GM12878 (cell line): ENCODE measurements at regions not wholly inside any gene's neighbourhood (a gene's known extent, or its start where the extent isn't known, plus 50 kb on each side); places are given as distances from the start of the nearest gene placed in this dataset.

Experiments used
- ATAC-seq: fragments of 200-7000 bp; cut with Tn5 transposase; 3 replicates; pipeline ENCODE4 v1.9.1; 2020; ENCODE audit warnings: mild to moderate bottlenecking, moderate library complexity
- BruUV-seq: library from RNA; stranded (reverse); fragments of 400-500 nt; replicated peaks from 2 replicates; lab custom pipeline; 2021; lab: Mats Ljungman, UMichigan
- CTCF ChIA-PET: fragments of 300-600 bp; sonication (Branson Sonifier 250); formaldehyde crosslinking; extraction: SDS; loops from one replicate; lab custom pipeline; 2021; ENCODE audit warnings: inconsistent platforms; lab: Yijun Ruan, JAX
- POLR2A ChIA-PET: fragments of 350-600 bp; formaldehyde crosslinking; extraction: SDS; loops from one replicate; lab custom pipeline; 2021; ENCODE audit warnings: inconsistent platforms; lab: Charles Lee
- RAD21 ChIA-PET: fragments of 300-600 bp; sonication (Branson Sonifier 250); formaldehyde crosslinking; loops from one replicate; lab custom pipeline; 2023; ENCODE audit warnings: antibody characterized with exemption; ENCODE audit not compliant: unreplicated experiment; lab: Charles Lee
- SMC1A ChIA-PET: fragments of 300-600 bp; sonication (Branson Sonifier 250); formaldehyde crosslinking; loops from one replicate; lab custom pipeline; 2023; ENCODE audit not compliant: unreplicated experiment, uncharacterized antibody; lab: Charles Lee
- DNase-seq: peaks from one replicate; pipeline ENCODE4 v3.0.0-alpha.2; 2011; ENCODE audit warnings: low read depth, low spot score
- FAIRE-seq: peaks from 3 replicates; lab custom pipeline; 2011; peaks lifted over from hg19 to GRCh38; lab: Jason Lieb, UNC
- H2AFZ ChIP-seq: 2 replicates; pipeline ENCODE4 v1.6.0; 2011; ENCODE audit warnings: low read depth, low read length, control low read depth; ENCODE audit not compliant: control insufficient read depth
- H3K27ac ChIP-seq: 2 replicates; pipeline ENCODE4 v1.5.1; 2011; ENCODE audit warnings: control low read depth; ENCODE audit not compliant: control insufficient read depth, insufficient read depth
- H3K27me3 ChIP-seq, 2 experiments: replicated peaks in 1 of 2; 2 replicates each; pipeline versions ENCODE4 v1.6.0 to v1.6.1; 2011; ENCODE audit warnings: low read length in 1 of 2; ENCODE audit not compliant: control insufficient read depth in 2 of 2, insufficient read depth in 2 of 2
- H3K36me3 ChIP-seq, 2 experiments: 2 replicates each; pipeline ENCODE4 v1.5.1; 2011; ENCODE audit warnings: low read length in 1 of 2; ENCODE audit not compliant: control insufficient read depth in 2 of 2, insufficient read depth in 2 of 2
- H3K4me1 ChIP-seq: 2 replicates; pipeline ENCODE4 v1.6.1; 2011; ENCODE audit warnings: mild to moderate bottlenecking, low read length, moderate library complexity, mixed read lengths; ENCODE audit not compliant: control insufficient read depth, insufficient read depth
- H3K4me2 ChIP-seq: 2 replicates; pipeline ENCODE4 v1.6.0; 2011; ENCODE audit warnings: control low read depth; ENCODE audit not compliant: control insufficient read depth, insufficient read depth
- H3K4me3 ChIP-seq: fragments of 200-600 bp; sonication (generic); 2 replicates; pipeline ENCODE4 v1.5.1; 2016
- H3K79me2 ChIP-seq: 2 replicates; pipeline ENCODE4 v1.6.0; 2011; ENCODE audit warnings: low read length; ENCODE audit not compliant: control insufficient read depth, insufficient read depth
- H3K9ac ChIP-seq: 2 replicates; pipeline ENCODE4 v1.8.0; 2011; ENCODE audit warnings: low read length, control low read depth, mixed read lengths; ENCODE audit not compliant: control insufficient read depth, insufficient read depth
- H3K9me3 ChIP-seq: replicated peaks from 3 replicates; pipeline ENCODE4 v1.5.1; 2011; ENCODE audit warnings: mild to moderate bottlenecking, low read length; ENCODE audit not compliant: control insufficient read depth, insufficient read depth
- H4K20me1 ChIP-seq: 2 replicates; pipeline ENCODE4 v1.6.0; 2011; ENCODE audit not compliant: control insufficient read depth, insufficient read depth
- CBX3 ChIP-seq: fragments of 200-600 bp; sonication (generic); IDR thresholded peaks from 2 replicates; pipeline ENCODE4 v1.6.1; 2016; ENCODE audit warnings: low read depth, borderline replicate concordance
- EED ChIP-seq: sonication (generic); IDR thresholded peaks from 2 replicates; pipeline ENCODE4 v1.6.1; 2016; ENCODE audit warnings: antibody characterized with exemption, low read depth
- POLR2AphosphoS2 ChIP-seq: IDR thresholded peaks from 2 replicates; pipeline ENCODE4 v1.6.1; 2011; ENCODE audit warnings: low read depth, mild to moderate bottlenecking, low read length, improper control_type of control experiment, moderate library complexity
- RAD51 ChIP-seq: fragments of 450-650 bp; IDR thresholded peaks from 2 replicates; pipeline ENCODE4 v1.6.1; 2016; ENCODE audit warnings: moderate library complexity, mild to moderate bottlenecking, inconsistent platforms
- RB1 ChIP-seq: fragments of 450-650 bp; formaldehyde crosslinking; IDR thresholded peaks from 2 replicates; pipeline ENCODE4 v1.6.1; 2017; ENCODE audit warnings: mild to moderate bottlenecking, borderline replicate concordance
- RCOR1 ChIP-seq: conservative IDR thresholded peaks from 2 replicates; pipeline ENCODE4 v1.6.1; 2012; ENCODE audit warnings: low read depth, low read length, improper control_type of control experiment
- RELA ChIP-seq: fragments of 450-650 bp; IDR thresholded peaks from 2 replicates; pipeline ENCODE4 v1.8.0; 2014; ENCODE audit warnings: borderline replicate concordance; ENCODE audit not compliant: partially characterized antibody
- SIX5 ChIP-seq: IDR thresholded peaks from 2 replicates; pipeline ENCODE4 v1.6.1; 2011; ENCODE audit warnings: mild to moderate bottlenecking, low read depth, low read length, moderate library complexity; ENCODE audit not compliant: severe bottlenecking
- SREBF1 ChIP-seq: IDR thresholded peaks from 2 replicates; pipeline ENCODE4 v1.6.1; 2012; ENCODE audit warnings: mild to moderate bottlenecking, low read length
- STAT1 ChIP-seq: fragments of 450-650 bp; conservative IDR thresholded peaks from 2 replicates; pipeline ENCODE4 v1.6.1; 2014; ENCODE audit warnings: antibody characterized with exemption, mild to moderate bottlenecking
- TCF12 ChIP-seq: IDR thresholded peaks from 2 replicates; pipeline ENCODE4 v1.6.1; 2011; ENCODE audit warnings: low read depth, mild to moderate bottlenecking, low read length
- YBX1 ChIP-seq: fragments of 450-650 bp; IDR thresholded peaks from 2 replicates; pipeline ENCODE4 v1.6.1; 2016; ENCODE audit warnings: antibody characterized with exemption
- YY1 ChIP-seq: IDR thresholded peaks from 2 replicates; pipeline ENCODE4 v1.6.1; 2011; ENCODE audit warnings: low read depth, mild to moderate bottlenecking, low read length
- ZNF622 ChIP-seq: fragments of 450-650 bp; IDR thresholded peaks from 2 replicates; pipeline ENCODE4 v1.6.1; 2017; ENCODE audit warnings: mild to moderate bottlenecking, inconsistent platforms
- WGBS: methylation state at CpG from one replicate; pipeline ENCODE4 v1.1.6; 2016; ENCODE audit warnings: low lambda C conversion rate; ENCODE audit not compliant: insufficient replicate concordance, insufficient coverage; ENCODE audit errors: missing lambda C conversion rate; 5-methylcytosine and 5-hydroxymethylcytosine counted together
- in situ Hi-C: fragments of 300-500 bp; cut with MboI; formaldehyde crosslinking; loops from 9 replicates; pipeline ENCODE4 v1.14.3; 2018; ENCODE audit warnings: mixed read lengths
- intact Hi-C: fragments of 100-400 bp; cut with micrococcal nuclease; formaldehyde crosslinking; loops from one replicate; pipeline ENCODE4 v1.14.2; 2022; ENCODE audit not compliant: unreplicated experiment
- TF ChIP-seq, protein P1 (sequence below): fragments of 450-650 bp; IDR thresholded peaks from 2 replicates; pipeline ENCODE4 v1.6.1; 2017; ENCODE audit warnings: low read depth, mild to moderate bottlenecking, moderate library complexity
- TF ChIP-seq, protein P2 (sequence below): fragments of 450-650 bp; IDR thresholded peaks from 2 replicates; pipeline ENCODE4 v1.6.1; 2016; ENCODE audit warnings: mild to moderate bottlenecking
- TF ChIP-seq, protein P3 (sequence below): fragments of 450-650 bp; IDR thresholded peaks from 2 replicates; pipeline ENCODE4 v1.6.1; 2016; ENCODE audit warnings: mild to moderate bottlenecking, moderate library complexity, borderline replicate concordance
- TF ChIP-seq, protein P4 (sequence below): fragments of 450-650 bp; IDR thresholded peaks from 2 replicates; pipeline ENCODE4 v1.6.1; 2017; ENCODE audit warnings: antibody characterized with exemption, mild to moderate bottlenecking, moderate library complexity

DNA sequence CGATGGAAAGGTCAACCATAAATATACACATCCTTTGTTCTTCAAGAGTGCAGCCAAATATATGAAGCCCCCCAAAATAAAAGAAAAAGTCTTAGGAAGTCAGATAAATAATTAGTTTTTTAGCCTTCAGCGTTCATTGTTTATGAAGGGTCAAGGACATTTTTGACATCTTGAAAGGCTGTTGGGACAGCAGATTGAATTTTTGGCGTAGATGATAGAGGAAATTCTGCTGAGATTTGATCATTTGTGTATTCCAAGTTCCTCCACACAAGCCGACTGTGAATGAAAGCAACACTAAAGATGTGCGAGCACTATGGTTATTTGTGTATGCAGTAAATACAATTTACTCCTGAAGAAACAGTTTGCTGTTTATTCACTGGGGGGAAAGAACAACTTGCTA lies 177.8 kb upstream of the PARD3B start:
- ChIA-PET CTCF (no interaction called here), RAD21 (no interaction called here), SMC1A (no interaction called here), POLR2A (no interaction called here)
- Histone ChIP-seq H3K79me2 (no peaks in the 10 kb centered on the region), H3K4me1 (no peaks in the 10 kb centered on the region), H3K9me3 (no peaks in the 10 kb centered on the region), H3K36me3 (no peaks in the 10 kb centered on the region), H3K9ac (no peak overlapping the region), H3K4me2 (no peak overlapping the region), H3K27ac (no peak overlapping the region), H3K4me3 (no peak overlapping the region), H3K27me3 (no peaks in the 10 kb centered on the region; a peak in 1 of 4 replicates), H2AFZ (no peak overlapping the region), H4K20me1 (no peaks in the 10 kb centered on the region)
- in situ Hi-C loops (no loop called here), intact Hi-C loops (no loop called here)
- no TSS peak for BruUV-seq
- 22% methylated on average over 5 of the region's 5 CpGs for WGBS
- ATAC-seq (no peak), FAIRE-seq (no peak), DNase-seq (no peak)
- TF ChIP-seq RCOR1: no peak
- no peak for TF ChIP-seq CBX3
- TF ChIP-seq TCF12: no peak
- TF ChIP-seq, protein P1, sequence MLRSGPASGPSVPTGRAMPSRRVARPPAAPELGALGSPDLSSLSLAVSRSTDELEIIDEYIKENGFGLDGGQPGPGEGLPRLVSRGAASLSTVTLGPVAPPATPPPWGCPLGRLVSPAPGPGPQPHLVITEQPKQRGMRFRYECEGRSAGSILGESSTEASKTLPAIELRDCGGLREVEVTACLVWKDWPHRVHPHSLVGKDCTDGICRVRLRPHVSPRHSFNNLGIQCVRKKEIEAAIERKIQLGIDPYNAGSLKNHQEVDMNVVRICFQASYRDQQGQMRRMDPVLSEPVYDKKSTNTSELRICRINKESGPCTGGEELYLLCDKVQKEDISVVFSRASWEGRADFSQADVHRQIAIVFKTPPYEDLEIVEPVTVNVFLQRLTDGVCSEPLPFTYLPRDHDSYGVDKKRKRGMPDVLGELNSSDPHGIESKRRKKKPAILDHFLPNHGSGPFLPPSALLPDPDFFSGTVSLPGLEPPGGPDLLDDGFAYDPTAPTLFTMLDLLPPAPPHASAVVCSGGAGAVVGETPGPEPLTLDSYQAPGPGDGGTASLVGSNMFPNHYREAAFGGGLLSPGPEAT: no peak
- no peak for TF ChIP-seq ZNF622
- TF ChIP-seq RELA: no peak
- no peak for TF ChIP-seq EED
- no peak for TF ChIP-seq STAT1
- TF ChIP-seq, protein P2, sequence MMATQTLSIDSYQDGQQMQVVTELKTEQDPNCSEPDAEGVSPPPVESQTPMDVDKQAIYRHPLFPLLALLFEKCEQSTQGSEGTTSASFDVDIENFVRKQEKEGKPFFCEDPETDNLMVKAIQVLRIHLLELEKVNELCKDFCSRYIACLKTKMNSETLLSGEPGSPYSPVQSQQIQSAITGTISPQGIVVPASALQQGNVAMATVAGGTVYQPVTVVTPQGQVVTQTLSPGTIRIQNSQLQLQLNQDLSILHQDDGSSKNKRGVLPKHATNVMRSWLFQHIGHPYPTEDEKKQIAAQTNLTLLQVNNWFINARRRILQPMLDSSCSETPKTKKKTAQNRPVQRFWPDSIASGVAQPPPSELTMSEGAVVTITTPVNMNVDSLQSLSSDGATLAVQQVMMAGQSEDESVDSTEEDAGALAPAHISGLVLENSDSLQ: no peak
- TF ChIP-seq POLR2AphosphoS2: no peak
- no peak for TF ChIP-seq RB1
- no peak for TF ChIP-seq SREBF1
- TF ChIP-seq RAD51: no peak
- TF ChIP-seq YBX1: no peak
- TF ChIP-seq YY1: no peak
- no peak for TF ChIP-seq SIX5
- TF ChIP-seq, protein P3, sequence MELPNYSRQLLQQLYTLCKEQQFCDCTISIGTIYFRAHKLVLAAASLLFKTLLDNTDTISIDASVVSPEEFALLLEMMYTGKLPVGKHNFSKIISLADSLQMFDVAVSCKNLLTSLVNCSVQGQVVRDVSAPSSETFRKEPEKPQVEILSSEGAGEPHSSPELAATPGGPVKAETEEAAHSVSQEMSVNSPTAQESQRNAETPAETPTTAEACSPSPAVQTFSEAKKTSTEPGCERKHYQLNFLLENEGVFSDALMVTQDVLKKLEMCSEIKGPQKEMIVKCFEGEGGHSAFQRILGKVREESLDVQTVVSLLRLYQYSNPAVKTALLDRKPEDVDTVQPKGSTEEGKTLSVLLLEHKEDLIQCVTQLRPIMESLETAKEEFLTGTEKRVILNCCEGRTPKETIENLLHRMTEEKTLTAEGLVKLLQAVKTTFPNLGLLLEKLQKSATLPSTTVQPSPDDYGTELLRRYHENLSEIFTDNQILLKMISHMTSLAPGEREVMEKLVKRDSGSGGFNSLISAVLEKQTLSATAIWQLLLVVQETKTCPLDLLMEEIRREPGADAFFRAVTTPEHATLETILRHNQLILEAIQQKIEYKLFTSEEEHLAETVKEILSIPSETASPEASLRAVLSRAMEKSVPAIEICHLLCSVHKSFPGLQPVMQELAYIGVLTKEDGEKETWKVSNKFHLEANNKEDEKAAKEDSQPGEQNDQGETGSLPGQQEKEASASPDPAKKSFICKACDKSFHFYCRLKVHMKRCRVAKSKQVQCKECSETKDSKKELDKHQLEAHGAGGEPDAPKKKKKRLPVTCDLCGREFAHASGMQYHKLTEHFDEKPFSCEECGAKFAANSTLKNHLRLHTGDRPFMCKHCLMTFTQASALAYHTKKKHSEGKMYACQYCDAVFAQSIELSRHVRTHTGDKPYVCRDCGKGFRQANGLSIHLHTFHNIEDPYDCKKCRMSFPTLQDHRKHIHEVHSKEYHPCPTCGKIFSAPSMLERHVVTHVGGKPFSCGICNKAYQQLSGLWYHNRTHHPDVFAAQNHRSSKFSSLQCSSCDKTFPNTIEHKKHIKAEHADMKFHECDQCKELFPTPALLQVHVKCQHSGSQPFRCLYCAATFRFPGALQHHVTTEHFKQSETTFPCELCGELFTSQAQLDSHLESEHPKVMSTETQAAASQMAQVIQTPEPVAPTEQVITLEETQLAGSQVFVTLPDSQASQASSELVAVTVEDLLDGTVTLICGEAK: no peak
- TF ChIP-seq, protein P4, sequence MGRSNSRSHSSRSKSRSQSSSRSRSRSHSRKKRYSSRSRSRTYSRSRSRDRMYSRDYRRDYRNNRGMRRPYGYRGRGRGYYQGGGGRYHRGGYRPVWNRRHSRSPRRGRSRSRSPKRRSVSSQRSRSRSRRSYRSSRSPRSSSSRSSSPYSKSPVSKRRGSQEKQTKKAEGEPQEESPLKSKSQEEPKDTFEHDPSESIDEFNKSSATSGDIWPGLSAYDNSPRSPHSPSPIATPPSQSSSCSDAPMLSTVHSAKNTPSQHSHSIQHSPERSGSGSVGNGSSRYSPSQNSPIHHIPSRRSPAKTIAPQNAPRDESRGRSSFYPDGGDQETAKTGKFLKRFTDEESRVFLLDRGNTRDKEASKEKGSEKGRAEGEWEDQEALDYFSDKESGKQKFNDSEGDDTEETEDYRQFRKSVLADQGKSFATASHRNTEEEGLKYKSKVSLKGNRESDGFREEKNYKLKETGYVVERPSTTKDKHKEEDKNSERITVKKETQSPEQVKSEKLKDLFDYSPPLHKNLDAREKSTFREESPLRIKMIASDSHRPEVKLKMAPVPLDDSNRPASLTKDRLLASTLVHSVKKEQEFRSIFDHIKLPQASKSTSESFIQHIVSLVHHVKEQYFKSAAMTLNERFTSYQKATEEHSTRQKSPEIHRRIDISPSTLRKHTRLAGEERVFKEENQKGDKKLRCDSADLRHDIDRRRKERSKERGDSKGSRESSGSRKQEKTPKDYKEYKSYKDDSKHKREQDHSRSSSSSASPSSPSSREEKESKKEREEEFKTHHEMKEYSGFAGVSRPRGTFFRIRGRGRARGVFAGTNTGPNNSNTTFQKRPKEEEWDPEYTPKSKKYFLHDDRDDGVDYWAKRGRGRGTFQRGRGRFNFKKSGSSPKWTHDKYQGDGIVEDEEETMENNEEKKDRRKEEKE: no peak
